ENCODE measurements at regions not wholly inside any gene's neighbourhood (a gene's known extent, or its start where the extent isn't known, plus 50 kb on each side); places are given as distances from the start of the nearest gene placed in this dataset.

DNA sequence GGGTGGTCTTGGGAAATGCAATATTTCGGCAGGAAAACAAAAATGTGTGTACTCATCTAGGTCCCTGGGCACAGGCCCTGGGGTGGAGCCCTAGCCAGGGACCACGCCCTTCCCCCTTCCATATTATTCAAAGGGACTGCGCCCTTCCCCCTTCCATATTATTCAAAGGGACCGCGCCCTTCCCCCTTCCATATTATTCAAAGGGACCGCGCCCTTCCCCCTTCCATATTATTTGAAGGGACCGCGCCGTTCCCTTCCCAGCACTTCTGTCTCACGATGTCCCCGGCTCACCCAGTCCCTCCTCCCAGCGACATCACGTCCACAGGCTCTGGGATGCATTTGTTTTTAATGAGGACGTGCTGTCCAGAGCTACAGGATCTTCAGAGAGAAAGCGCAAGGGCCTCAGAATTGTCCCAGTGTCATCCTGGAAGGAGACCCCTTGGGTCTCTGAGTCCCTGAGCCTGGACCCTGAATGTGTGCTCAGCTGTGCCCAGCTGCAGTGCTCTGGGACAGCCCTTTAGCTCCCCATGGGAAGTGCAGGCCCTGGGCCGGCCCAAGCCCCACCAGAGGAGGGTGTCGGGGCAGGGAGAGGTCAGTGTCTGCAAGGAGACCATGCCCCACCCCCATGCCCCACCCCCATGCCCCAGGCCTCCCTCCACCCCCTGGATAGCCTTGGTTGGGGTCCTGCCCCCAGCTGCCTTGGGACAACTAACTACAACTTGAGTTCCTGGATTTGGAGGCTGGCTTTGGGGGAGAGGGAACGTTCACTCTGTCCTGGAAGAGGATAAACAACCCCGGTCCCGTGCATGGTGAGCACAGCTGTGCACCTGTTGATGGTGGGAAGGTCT is 810.0 kb downstream of the BRD1 start:
- H3K4me1 ChIP-seq (ENCODE audit: control insufficient read depth in 2 of 2, insufficient read depth in 2 of 2, low read length in 2 of 2) = no peaks in the 10 kb centered on the region
- H3K9ac ChIP-seq (ENCODE audit: low read depth in 1 of 2, low read length in 2 of 2) = no peak overlapping the region
- H3K9me3 ChIP-seq (ENCODE audit: control insufficient read depth in 2 of 2, low read length in 2 of 2) = no peaks in the 10 kb centered on the region
- H3K27ac ChIP-seq (ENCODE audit: low read depth in 2 of 2, low read length in 2 of 2) = no peak overlapping the region
- H3K4me3 ChIP-seq (ENCODE audit: low read length in 2 of 2) = no peak overlapping the region
- H3K36me3 ChIP-seq (ENCODE audit: control insufficient read depth in 2 of 2, insufficient read depth in 2 of 2, low read length in 2 of 2) = no peaks in the 10 kb centered on the region
- H3K27me3 ChIP-seq (ENCODE audit: control insufficient read depth in 2 of 2, insufficient read depth in 2 of 2, low read length in 2 of 2) = no peaks in the 10 kb centered on the region

DNA sequence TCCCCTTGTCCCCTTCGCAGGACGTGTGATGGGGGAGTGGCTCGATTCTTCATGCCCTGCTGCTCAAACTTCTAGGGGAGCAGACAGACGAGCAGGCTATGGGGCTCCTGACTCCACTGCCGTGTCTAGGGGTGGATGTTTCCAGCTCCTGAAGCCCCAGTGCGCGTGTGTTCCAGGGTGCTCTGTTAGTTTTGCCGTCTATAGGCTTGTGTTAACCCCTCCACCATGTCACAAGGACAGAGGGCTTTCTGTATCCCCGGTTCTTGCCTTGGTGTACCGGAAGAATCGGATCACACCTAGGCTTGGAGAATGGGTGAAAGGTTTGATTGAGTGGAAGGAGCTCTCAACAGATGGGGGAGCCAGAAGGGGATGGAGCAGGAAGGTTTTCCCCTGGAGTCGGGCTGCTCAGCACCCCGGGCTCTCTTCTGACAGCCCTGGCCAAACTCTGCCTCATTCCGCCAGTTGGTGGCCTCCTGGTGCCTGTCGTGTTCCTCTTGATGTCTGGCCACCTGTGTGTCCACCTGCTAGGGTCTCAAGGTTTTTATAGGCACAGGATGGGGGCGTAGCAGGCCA is 810.7 kb downstream of the BRD1 start:
- H3K4me1 ChIP-seq (ENCODE audit: control insufficient read depth in 2 of 2, insufficient read depth in 2 of 2, low read length in 2 of 2) = no peaks in the 10 kb centered on the region
- no peaks in the 10 kb centered on the region for H3K36me3 ChIP-seq (ENCODE audit: control insufficient read depth in 2 of 2, insufficient read depth in 2 of 2, low read length in 2 of 2)
- H3K27ac ChIP-seq (ENCODE audit: low read depth in 2 of 2, low read length in 2 of 2) = no peak overlapping the region
- H3K4me3 ChIP-seq (ENCODE audit: low read length in 2 of 2) = no peak overlapping the region
- H3K27me3 ChIP-seq (ENCODE audit: control insufficient read depth in 2 of 2, insufficient read depth in 2 of 2, low read length in 2 of 2) = no peaks in the 10 kb centered on the region
- H3K9me3 ChIP-seq (ENCODE audit: control insufficient read depth in 2 of 2, low read length in 2 of 2) = no peaks in the 10 kb centered on the region
- H3K9ac ChIP-seq (ENCODE audit: low read depth in 1 of 2, low read length in 2 of 2) = no peak overlapping the region

GRCh38 chr22:49015993-49016908 is 811.4 kb downstream of the BRD1 start:
- H3K4me1 ChIP-seq (ENCODE audit: control insufficient read depth in 2 of 2, insufficient read depth in 2 of 2, low read length in 2 of 2) = no peaks in the 10 kb centered on the region
- no peak overlapping the region for H3K27ac ChIP-seq (ENCODE audit: low read depth in 2 of 2, low read length in 2 of 2)
- H3K4me3 ChIP-seq (ENCODE audit: low read length in 2 of 2) = no peak overlapping the region
- H3K9ac ChIP-seq (ENCODE audit: low read depth in 1 of 2, low read length in 2 of 2) = no peak overlapping the region
- H3K36me3 ChIP-seq (ENCODE audit: control insufficient read depth in 2 of 2, insufficient read depth in 2 of 2, low read length in 2 of 2) = no peaks in the 10 kb centered on the region
- no peaks in the 10 kb centered on the region for H3K9me3 ChIP-seq (ENCODE audit: control insufficient read depth in 2 of 2, low read length in 2 of 2)
- no peaks in the 10 kb centered on the region for H3K27me3 ChIP-seq (ENCODE audit: control insufficient read depth in 2 of 2, insufficient read depth in 2 of 2, low read length in 2 of 2)

DNA sequence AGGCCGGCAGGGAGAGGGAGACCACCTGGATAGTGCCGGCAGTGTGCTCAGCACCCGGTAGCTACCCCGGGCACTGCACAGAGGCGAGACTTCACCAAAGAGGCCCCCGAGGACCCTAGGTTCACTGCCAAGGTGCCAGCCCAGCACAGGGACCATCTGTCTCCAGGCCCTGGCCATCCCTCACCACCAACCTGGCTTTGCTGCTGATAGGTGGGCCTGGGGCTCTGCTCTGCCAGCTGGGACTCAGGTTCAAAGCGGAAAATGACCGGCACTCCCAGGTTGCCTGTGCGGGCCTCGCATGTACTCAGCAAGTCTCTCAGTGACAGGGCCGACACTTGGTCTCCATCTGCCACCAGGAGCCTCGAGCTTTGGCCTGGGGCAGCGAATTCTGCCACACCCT is 812.2 kb downstream of the BRD1 start:
- Histone ChIP-seq H3K36me3 (ENCODE audit: control insufficient read depth in 2 of 2, insufficient read depth in 2 of 2, low read length in 2 of 2) (no peaks in the 10 kb centered on the region), H3K27me3 (ENCODE audit: control insufficient read depth in 2 of 2, insufficient read depth in 2 of 2, low read length in 2 of 2) (no peaks in the 10 kb centered on the region), H3K4me3 (ENCODE audit: low read length in 2 of 2) (no peak overlapping the region), H3K4me1 (ENCODE audit: control insufficient read depth in 2 of 2, insufficient read depth in 2 of 2, low read length in 2 of 2) (no peaks in the 10 kb centered on the region), H3K9ac (ENCODE audit: low read depth in 1 of 2, low read length in 2 of 2) (no peak overlapping the region), H3K9me3 (ENCODE audit: control insufficient read depth in 2 of 2, low read length in 2 of 2) (no peaks in the 10 kb centered on the region), H3K27ac (ENCODE audit: low read depth in 2 of 2, low read length in 2 of 2) (no peak overlapping the region)

GRCh38 chr22:49014227-49015201 is 813.2 kb downstream of the BRD1 start:
- no peak overlapping the region for H3K9ac ChIP-seq (ENCODE audit: low read depth in 1 of 2, low read length in 2 of 2)
- H3K27ac ChIP-seq (ENCODE audit: low read depth in 2 of 2, low read length in 2 of 2) = no peak overlapping the region
- H3K27me3 ChIP-seq (ENCODE audit: control insufficient read depth in 2 of 2, insufficient read depth in 2 of 2, low read length in 2 of 2) = no peaks in the 10 kb centered on the region
- H3K4me3 ChIP-seq (ENCODE audit: low read length in 2 of 2) = no peak overlapping the region
- no peaks in the 10 kb centered on the region for H3K36me3 ChIP-seq (ENCODE audit: control insufficient read depth in 2 of 2, insufficient read depth in 2 of 2, low read length in 2 of 2)
- H3K4me1 ChIP-seq (ENCODE audit: control insufficient read depth in 2 of 2, insufficient read depth in 2 of 2, low read length in 2 of 2) = no peaks in the 10 kb centered on the region
- no peaks in the 10 kb centered on the region for H3K9me3 ChIP-seq (ENCODE audit: control insufficient read depth in 2 of 2, low read length in 2 of 2)

GRCh38 chr22:49013707-49014106 is 814.0 kb downstream of the BRD1 start:
- Histone ChIP-seq H3K4me1 (ENCODE audit: control insufficient read depth in 2 of 2, insufficient read depth in 2 of 2, low read length in 2 of 2) (no peaks in the 10 kb centered on the region), H3K9me3 (ENCODE audit: control insufficient read depth in 2 of 2, low read length in 2 of 2) (no peaks in the 10 kb centered on the region), H3K27ac (ENCODE audit: low read depth in 2 of 2, low read length in 2 of 2) (no peak overlapping the region), H3K27me3 (ENCODE audit: control insufficient read depth in 2 of 2, insufficient read depth in 2 of 2, low read length in 2 of 2) (no peaks in the 10 kb centered on the region), H3K9ac (ENCODE audit: low read depth in 1 of 2, low read length in 2 of 2) (no peak overlapping the region), H3K4me3 (ENCODE audit: low read length in 2 of 2) (no peak overlapping the region), H3K36me3 (ENCODE audit: control insufficient read depth in 2 of 2, insufficient read depth in 2 of 2, low read length in 2 of 2) (no peaks in the 10 kb centered on the region)

DNA sequence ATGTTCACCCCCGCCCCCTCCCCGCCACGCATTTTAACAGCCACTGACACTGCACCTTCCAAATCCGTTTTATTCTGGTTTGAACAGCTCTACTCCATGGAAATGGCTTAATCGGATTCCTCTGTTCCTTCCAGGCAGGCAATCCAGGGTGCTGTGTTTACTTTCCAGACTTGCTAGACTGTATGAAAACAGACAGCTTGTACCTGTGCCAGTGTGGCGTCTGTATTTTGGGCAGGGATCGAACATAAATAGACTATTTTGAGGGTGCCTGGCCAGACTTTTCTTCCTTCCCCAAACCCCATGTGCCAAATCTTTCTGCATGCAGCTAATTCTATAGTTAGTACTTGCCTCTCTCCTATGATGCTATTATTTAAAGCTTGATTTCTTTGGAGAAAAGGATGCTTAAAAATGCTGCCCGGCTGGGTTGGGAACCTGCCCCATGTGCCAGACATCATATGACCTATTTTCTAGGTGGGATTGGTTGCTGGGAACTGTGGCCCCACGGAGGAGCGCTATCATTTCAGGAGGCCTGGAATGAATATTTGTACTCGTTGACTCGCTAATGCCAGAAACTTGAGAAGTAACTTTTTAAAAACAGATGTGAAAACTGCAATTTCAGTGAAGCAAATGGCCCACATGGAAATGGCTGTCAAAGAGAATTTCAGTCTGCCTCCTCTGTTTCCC is 814.8 kb downstream of the BRD1 start:
- Histone ChIP-seq H3K27ac (ENCODE audit: low read depth in 2 of 2, low read length in 2 of 2) (no peak overlapping the region), H3K9ac (ENCODE audit: low read depth in 1 of 2, low read length in 2 of 2) (no peak overlapping the region), H3K27me3 (ENCODE audit: control insufficient read depth in 2 of 2, insufficient read depth in 2 of 2, low read length in 2 of 2) (no peaks in the 10 kb centered on the region), H3K4me1 (ENCODE audit: control insufficient read depth in 2 of 2, insufficient read depth in 2 of 2, low read length in 2 of 2) (no peaks in the 10 kb centered on the region), H3K9me3 (ENCODE audit: control insufficient read depth in 2 of 2, low read length in 2 of 2) (no peaks in the 10 kb centered on the region), H3K36me3 (ENCODE audit: control insufficient read depth in 2 of 2, insufficient read depth in 2 of 2, low read length in 2 of 2) (no peaks in the 10 kb centered on the region), H3K4me3 (ENCODE audit: low read length in 2 of 2) (no peak overlapping the region)

DNA sequence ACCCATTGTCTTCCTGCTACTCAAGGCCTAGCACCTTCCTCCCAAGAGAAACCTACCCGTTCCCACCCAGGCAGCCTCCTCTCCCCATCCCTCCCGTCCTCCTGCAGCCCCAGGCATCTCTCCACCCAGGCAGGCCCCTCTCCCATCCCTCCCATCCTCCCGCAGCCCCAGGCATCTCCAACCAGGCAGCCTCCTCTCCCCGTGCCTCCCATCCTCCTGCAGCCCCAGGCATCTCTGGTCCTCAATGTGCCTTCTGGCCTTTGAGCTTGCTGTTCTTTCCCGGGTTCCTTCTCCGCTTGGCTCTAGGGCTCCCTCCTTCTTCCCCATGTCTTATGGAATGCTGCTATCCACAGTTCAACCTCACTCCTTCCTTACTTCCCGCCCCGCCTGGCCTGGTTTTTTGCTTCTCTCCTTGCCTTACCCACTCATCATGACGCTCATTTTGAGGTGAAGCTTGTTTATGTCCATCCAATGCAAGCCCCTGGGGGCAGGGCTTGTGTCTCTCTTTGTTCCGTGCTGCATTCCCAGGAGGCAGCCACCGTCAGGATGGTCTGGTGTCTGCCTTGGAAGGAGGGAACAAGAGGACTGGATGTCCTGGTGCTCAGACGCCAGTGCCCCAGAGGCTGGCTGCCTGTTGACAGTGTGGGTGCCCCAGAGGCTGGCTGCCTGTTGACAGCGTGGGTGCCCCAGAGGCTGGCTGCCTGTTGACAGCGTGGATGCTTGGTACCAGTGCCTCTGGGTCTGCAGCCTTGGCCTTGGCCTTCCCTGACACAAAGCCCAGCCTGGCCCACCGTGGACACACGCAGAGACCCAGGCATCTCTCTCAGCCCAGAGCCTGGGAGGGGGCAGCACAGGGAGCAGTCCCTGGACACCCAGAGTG is 815.7 kb downstream of the BRD1 start:
- Histone ChIP-seq H3K4me1 (ENCODE audit: control insufficient read depth in 2 of 2, insufficient read depth in 2 of 2, low read length in 2 of 2) (no peaks in the 10 kb centered on the region), H3K27ac (ENCODE audit: low read depth in 2 of 2, low read length in 2 of 2) (no peak overlapping the region), H3K9ac (ENCODE audit: low read depth in 1 of 2, low read length in 2 of 2) (no peak overlapping the region), H3K27me3 (ENCODE audit: control insufficient read depth in 2 of 2, insufficient read depth in 2 of 2, low read length in 2 of 2) (no peaks in the 10 kb centered on the region), H3K36me3 (ENCODE audit: control insufficient read depth in 2 of 2, insufficient read depth in 2 of 2, low read length in 2 of 2) (no peaks in the 10 kb centered on the region), H3K9me3 (ENCODE audit: control insufficient read depth in 2 of 2, low read length in 2 of 2) (no peaks in the 10 kb centered on the region), H3K4me3 (ENCODE audit: low read length in 2 of 2) (no peak overlapping the region)
